HL-60 (cell line): ENCODE measurements at regions not wholly inside any gene's neighbourhood (a gene's known extent, or its start where the extent isn't known, plus 50 kb on each side); places are given as distances from the start of the nearest gene placed in this dataset.

ENCODE experiments used
- GABPA ChIP-seq: IDR thresholded peaks from 2 replicates; pipeline ENCODE4 v1.6.1; 2012; ENCODE audit warnings: low read depth
- POLR2AphosphoS5 ChIP-seq: IDR thresholded peaks from 2 replicates; pipeline ENCODE4 v1.6.1; 2012; ENCODE audit warnings: low read depth
- REST ChIP-seq: IDR thresholded peaks from 2 replicates; pipeline ENCODE4 v1.6.1; 2012; ENCODE audit warnings: low read depth; ENCODE audit not compliant: insufficient replicate concordance
- TF ChIP-seq, protein P1 (sequence below): IDR thresholded peaks from one replicate; pipeline ENCODE4 v1.5.1; 2011; ENCODE audit warnings: low read length, control low read depth, inconsistent platforms; ENCODE audit not compliant: insufficient read depth

DNA sequence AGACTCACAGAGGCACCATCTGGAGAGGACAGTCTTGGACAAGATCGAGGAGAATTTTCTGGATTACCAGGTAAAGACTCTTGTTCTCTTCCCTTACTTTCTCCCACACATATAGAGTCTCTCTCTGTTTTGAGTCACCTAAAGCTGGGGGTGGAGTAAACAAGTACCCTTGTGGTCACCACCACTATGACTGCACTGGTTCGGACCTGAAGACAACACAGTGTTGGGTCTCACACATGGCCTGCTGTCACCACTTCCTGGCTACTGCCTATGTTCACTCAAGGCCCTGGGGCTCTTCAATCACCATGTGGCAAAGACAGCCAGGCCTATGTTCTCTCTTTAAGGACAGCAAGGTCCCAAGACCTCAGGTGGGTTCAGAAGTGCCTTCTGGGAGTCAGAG, 253.3 kb upstream of the VRK2 start:
- TF ChIP-seq, protein P1, sequence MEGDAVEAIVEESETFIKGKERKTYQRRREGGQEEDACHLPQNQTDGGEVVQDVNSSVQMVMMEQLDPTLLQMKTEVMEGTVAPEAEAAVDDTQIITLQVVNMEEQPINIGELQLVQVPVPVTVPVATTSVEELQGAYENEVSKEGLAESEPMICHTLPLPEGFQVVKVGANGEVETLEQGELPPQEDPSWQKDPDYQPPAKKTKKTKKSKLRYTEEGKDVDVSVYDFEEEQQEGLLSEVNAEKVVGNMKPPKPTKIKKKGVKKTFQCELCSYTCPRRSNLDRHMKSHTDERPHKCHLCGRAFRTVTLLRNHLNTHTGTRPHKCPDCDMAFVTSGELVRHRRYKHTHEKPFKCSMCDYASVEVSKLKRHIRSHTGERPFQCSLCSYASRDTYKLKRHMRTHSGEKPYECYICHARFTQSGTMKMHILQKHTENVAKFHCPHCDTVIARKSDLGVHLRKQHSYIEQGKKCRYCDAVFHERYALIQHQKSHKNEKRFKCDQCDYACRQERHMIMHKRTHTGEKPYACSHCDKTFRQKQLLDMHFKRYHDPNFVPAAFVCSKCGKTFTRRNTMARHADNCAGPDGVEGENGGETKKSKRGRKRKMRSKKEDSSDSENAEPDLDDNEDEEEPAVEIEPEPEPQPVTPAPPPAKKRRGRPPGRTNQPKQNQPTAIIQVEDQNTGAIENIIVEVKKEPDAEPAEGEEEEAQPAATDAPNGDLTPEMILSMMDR: no peak
- TF ChIP-seq REST (no peak), POLR2AphosphoS5 (no peak), GABPA (no peak)
